NCI-H2029 treated with DMSO at 0.1 percent for 48 hours (cell line): ENCODE measurements at regions not wholly inside any gene's neighbourhood (a gene's known extent, or its start where the extent isn't known, plus 50 kb on each side); places are given as distances from the start of the nearest gene placed in this dataset.

Experiments used
- DNase-seq: peaks from one replicate; lab custom pipeline; 2025; lab: John Stamatoyannopoulos, UW

DNA sequence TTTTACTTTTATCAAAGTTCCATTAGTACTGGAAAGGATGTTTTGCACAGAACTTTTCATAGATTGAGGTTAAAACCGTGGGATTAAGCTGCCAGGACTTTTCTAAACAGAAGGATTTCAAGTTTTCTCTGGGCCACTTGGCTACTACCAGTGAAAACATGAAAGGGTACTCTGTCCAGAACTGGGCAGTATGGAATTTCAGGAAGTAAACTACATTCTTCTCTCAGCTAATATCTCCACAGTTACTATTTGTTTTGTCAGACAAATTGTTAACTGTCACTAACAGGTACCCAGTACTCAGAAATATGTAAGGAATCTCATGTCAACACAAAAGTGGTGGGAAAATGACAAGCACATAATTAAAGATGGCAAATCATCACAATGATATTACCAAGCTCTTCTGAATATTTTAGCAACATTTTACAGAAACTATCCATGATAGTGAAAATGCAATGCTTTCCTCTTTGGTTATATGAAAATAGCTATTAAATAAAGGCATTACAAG lies 454.4 kb downstream of the C4orf33 start:
- no peak for DNase-seq

DNA sequence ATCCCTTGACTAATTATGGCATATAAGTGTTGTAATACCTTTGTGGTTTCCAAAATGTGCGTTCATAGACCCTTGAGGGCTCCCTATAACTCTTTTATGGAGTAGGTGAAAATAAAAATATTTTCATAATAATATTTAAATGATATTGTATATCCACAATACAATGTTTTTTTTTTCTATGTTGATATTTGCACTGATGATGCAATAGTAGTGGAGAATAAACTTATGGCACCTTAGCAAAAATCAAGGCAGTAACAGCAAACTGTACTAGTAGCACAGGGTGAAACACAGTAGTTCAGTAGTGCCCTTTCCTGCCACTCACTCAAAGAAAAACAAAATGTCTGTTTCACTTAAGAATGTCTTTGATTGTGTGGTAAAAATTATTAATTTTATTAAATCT lies 465.3 kb downstream of the C4orf33 start:
- no peak for DNase-seq

DNA sequence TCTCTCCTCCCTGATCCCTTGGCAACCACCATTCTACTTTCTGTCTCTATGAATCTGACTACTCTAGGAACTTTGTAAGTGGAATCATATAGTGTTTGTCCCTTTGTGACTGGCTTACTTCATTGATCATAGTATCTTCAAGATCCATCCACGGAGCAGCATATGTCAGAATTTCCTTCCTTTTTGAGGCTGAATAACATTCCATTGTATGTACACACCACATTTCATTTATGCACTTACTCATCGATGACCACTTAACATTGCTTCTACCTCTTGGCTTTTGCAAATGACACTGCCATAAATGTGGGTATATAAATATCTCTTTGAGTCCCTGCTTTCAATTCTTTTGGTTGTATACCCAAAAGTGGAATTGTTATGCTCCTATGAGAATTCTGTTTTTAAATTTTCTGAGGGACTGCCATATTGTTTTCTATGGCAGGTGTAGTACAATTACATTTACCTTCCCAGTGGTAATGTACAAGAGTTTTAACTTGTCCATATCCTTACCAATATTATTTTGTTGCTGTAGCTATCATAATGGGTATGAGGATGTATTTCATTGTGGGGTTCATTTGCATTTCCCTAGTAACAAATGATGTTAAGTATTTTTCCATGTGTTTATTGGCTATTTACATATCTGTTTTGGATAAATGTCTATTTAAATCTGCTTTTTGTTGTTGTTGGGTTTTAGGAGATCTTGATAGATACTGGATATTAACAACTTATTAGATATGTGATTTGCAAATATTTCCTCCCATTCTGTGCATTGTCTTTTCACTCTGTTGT lies 466.1 kb downstream of the C4orf33 start:
- no peak for DNase-seq

DNA sequence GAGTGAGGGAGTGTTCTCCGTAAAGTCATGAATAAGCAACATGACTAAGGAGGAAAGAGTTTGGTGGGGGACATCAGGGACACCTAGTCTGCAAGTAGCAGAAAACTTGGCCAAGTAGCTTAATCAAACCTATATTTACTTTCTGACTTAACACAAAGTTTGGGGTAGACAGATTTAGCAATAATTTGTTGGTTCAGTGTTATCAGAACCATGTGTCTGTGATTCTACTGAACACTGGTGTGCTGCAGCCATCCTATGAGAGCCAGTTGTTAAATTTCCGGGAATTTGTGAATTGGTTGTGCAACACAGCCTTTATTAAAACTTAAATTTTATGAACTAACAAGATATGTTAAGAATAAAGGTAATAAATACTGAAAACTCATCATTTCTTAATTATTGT lies 469.3 kb downstream of the C4orf33 start:
- no peak for DNase-seq

DNA sequence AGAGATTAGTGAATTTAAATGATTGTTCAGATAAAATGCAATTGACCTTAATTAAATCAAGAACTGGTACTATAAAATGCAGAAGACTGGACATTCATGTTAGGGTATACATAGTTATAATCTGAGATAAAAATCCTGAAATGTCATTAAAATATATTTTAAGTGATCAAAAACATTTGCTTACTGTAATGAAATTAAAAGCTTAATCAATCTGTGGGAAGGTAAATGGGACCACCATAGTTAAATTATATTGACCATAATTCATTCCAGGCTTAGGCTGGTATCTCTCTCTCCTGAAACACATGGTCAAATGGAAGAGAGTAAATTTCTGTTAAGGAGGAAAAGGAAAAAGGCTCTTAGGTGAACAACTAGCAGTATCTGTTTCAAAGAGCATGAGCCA lies 474.4 kb downstream of the C4orf33 start:
- no peak for DNase-seq

DNA sequence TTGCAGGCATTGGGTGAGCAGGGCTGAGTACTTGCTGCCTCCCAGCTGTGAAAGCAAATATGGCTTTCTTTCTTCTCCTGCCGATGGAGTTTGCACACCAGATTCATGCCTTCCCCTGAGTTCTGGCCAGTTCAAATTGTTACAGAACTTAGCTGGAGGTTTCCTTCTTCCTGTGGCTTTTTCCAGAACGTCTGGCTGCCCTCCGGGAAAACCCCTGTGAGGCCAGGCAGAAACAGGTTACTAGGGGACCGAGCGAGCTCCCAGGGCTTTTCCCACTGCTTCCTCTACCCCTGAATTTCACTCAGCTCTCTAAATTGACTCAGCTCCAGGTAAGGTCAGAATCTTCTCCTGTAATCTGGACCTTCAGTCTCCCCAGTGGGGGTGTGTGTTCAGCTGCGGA lies 482.4 kb downstream of the C4orf33 start:
- no peak for DNase-seq

DNA sequence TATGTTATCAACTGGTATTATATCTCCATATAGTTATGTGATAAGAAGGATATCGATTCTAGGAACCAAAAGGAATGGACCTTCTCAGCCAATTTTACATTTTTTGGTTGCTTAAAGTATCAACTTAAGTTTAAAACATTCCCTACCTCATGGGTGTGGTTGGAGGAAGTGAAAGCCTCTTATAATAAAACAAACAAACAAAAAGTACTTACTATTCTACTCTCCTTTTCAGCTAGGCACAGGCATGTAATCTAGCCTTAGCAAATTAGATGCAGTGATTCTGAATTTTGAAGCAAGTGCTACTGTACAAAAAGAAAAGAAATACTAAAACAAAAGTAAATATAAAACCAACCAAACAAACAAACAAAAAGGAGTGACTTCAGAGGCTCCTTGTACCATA lies 485.4 kb downstream of the C4orf33 start:
- DNase-seq: no peak

DNA sequence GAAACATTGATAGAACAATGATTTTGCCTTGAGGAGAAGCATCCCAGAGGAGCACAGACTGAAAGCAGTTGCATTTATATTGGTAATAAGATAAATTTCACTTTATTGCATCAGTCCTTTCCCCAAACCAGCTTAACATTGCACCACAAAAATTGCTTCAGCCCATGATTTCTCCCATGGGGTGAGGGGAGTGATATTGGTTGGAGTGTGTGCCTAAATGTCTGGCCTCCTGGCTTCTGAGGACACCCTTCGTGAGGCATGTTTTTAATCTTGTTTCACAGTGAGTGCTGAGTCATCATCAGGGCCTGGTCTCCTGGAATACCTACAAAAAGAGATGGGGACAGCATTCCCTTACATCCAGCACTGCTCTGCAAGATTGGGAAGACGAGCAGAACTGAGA lies 487.9 kb downstream of the C4orf33 start:
- DNase-seq: no peak

DNA sequence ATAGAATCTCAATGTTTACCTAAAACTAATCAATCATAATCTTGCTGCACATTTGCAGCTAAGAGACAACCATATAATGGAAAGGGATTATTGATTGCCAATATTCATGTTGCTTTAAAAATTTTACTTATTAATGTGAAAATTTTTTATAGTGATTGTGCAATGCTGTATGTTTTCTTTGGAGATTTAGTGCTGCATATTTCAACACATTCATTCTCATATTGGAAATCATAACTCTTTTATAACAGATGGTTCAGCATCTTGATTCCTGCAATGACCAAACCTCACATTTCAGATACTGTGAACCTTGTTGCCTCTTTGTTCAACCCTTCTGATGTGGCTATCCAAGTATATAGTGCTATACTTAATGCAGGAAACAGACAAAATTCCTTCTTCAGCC lies 502.6 kb downstream of the C4orf33 start:
- DNase-seq: no peak

DNA sequence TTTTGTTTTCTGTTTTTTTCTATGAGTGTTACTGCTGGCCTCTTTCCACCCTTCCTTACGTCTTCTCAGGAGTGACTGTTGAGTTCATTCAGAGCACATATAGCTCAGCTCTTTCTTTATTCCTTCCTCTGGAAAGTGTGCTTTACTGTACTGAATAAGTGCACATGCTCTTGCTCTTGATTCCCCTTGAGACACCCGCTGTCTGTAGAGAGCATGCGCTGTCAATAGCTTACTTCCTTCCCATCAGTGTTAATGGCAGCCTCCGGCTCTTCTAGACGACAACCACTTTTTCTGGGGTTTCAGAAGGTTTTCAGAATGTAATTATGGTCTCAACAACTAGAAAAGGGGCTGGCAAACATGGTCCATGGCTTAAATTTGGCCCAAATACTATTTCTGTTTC lies 504.9 kb downstream of the C4orf33 start:
- DNase-seq: no peak

DNA sequence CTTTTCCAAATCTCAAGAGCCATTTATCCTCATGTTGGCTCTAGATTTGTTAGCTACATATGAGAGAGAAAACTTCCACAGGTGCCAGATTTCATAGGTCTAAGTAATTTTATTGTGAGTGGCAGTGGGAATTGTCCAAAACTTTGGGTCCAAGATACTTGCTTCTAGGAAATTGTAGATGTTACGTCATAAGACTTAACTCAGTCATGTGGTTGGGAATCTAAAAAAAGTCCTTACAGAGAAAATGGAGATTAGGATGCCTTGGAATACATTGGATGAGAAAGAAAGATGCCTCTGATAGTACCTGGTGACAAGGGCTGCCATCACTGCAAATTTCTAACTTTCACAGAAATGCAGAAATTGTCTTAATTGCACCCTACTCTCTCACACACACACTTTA lies 506.5 kb downstream of the C4orf33 start:
- DNase-seq: no peak

DNA sequence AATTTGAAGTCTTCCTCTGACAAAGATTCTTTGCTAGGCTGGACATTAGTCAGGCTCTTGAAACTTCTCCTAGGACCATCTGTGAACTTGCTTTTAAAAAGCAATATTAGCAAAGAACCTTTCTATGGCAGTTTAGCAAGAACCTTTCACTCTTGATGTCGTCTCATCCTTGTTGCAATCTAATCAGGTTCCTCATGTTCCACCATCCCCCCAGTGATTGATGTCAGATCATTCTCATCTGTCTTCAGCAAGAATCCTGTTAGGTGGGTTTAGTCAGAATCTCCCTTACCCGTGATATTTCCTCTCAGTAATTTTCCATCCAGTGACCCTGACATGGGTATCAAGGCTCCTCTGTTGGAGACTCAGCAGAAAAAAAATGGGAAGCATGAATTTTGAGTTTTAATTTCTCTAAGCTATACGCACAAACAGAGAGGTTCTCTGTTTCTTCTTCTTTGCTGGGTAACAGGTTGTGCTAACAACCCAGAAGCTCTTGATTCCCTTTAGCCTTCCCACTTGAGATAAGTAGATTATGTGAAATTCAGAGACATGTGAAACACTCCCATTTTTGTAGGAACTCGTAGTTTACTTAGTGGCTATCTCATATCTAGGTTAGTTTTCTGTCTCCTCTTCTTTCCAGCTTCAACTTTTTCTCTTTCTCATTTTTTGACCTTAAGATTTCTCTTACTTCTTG lies 507.4 kb downstream of the C4orf33 start:
- no peak for DNase-seq

DNA sequence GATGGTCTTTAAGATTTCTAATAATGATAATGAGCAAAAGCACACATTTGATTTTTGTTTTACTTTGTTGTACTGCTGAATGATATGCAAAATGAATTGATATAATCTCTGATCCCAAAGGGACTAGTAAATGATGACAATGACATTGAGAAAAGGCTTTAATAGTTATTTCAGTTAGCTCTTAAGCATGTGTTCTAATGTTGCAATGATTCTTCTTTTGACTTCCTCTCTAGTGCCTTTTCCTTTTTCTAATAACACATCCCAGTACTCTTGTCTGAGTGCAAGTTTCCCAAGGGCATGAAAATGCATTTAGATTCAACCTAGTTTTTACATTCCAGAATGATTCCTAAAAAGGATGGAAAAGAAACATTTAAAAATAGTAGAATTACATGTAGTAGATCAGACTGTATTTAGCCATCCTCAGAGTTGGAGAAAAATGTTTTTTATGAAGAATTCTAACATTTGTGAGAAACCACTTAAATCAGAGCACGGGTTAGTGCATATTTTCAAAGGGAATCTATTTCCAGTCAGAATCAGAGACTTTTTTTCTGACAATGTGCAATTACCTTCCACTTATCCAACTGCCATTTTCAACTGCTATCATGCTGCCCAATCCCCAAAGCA lies 508.8 kb downstream of the C4orf33 start:
- DNase-seq: no peak

DNA sequence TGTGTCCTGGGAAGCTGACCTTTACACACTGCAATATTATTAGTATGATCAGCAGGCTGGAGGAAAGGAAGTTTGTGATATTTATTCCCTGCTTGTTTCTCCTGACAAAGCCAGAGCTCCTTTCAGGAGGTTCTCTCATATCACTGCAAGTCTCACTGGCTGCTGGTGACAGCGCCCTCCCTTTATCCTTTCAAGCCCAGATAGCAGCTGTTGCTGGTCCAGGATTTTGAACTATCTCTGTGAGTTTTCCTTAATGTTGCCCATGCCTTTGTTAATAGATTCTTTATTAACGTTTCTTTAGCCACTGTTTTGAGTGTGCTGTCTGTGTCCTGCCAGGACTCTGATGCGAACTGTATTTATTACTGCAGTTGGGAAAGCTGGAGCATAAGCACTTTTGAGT lies 518.7 kb downstream of the C4orf33 start:
- no peak for DNase-seq

DNA sequence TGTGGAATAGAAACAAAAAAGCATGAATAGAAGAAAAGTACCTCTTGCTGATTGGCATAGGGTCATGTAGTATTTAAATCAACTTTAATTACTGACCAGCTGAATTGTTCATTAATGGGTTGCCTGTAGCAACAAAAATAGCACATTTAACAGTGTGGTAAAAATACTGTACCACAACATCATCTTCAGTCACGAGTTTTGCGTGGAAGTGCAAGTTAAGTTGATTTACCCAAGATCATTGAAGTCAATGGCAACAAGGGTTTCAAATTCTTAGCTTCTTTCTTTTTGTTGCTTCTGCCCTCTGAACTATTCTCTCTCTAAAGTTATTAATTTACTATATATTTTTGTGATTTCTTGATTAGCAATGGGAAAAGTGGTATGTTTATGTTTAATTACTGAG lies 526.6 kb downstream of the C4orf33 start:
- DNase-seq: no peak

DNA sequence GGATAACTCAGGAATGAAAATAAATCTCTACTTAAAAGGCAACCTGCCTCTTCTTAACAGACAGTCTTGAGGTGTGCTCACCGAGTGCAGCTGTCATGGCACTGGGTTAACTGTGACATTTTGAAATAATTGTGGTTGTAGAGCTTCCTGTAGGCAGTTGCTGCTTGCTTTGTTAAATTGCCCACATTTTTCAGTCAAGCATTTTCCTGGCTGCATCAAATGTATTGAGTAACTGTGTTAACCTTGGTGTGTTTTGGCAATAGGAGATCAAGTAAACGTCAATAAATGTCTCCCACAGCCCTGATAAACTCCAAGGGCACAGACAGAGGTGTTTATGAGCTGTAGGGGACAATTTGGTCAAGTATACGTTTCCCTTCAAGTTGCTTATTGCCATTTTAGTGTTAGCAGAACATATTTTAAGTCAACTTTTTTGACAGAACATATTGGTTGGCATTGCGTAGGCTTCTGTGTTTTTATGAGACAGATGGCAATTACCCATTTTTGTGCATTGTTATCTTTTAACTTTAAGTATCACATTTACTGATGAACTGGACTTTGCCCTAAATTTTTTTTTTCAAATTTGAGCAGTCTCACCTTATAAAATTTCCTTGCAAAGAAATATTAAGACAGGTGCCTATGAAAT lies 527.4 kb downstream of the C4orf33 start:
- no peak for DNase-seq

DNA sequence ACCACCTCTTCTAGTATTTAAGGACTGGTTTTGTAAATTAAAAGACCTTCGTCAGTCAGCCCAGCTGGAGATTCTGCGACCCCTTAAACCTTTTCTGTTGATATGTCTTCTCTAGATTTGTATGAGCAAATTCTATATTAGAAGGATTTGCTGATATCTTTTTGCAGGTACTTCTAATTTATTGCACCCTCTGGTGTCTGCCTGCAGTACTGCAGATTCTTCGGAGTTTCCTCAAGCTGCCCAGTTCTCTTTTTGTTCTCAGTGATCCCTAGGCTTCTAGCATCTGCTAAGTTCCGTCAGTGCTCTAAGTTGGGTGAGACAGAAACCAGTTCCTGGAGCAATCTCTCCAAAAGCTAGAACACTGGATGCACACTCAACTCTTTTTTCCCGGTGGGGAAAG lies 545.2 kb downstream of the C4orf33 start:
- peak; percentile 22 for DNase-seq

DNA sequence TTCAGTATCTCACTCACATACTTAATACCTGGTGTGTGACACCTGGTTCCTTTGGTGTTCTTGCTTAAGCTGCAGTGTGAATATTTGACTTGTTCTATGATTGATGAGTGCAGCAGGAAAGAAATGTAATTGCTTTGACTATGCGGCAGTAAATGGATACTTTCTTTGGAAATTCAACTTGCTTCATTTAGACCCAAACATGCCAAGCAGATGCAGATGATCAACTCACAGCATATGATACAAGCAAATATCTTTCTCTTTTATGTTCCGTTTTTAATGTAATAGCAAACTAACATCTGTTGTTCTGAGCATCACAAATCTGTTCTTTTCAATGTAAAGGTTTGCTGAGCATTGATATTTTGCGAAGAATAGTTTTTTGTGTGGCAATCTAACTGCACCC lies 549.5 kb downstream of the C4orf33 start:
- DNase-seq: no peak

DNA sequence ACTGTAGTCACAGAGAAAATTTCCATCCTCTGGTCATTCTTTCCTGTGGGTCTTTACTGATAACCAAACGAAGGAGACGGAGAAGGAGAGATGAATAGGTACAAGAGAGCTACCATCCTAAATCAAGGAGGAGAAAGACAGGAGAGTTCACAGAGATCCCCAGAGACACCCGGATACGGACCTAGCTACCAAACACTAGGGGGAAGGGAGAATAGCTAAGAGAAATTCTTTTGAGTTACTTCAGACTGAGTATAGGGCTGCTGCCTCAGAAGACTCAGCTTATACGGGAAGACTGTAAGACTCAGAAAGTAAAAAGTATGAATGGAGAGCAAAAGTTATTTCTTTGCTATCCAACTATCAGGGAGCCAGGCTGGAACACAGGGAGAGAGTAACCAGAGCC lies 572.1 kb downstream of the C4orf33 start:
- no peak for DNase-seq

DNA sequence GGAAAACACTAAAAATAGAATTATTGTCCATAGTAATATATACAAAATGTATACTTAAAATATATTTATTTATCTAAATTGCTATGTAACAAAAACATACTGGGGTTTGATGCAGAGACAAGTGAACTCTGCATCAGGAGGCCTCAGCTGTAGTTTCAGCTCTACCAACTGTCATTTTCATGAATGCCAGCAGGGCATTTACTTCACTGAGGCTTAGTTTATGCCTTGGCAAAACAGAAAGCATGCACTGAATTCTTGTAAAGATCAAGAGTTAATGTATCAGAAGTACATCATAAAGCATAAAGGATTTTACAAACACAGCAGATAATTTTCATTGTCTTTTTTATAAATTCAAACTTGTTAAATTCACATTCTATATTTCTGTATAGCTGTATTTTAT lies 577.0 kb downstream of the C4orf33 start:
- no peak for DNase-seq

DNA sequence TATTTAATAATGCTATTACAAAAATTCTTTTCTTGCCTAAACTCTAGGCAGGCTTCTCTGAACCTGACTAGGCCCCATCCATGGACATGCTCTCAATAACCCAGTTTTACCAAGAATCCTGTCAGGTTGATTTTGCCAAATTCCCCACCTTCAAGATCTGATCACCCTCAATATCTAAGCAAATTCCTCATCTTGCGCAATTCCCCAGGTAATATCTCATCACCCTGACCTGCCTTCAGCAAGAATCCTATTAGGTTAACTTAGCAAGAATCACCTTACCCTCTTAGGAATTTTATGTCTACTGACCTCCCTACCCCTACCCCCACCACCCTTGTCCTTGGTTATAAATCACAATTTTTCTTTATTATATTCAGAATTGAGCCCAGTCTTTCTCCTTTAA lies 579.1 kb downstream of the C4orf33 start:
- no peak for DNase-seq

DNA sequence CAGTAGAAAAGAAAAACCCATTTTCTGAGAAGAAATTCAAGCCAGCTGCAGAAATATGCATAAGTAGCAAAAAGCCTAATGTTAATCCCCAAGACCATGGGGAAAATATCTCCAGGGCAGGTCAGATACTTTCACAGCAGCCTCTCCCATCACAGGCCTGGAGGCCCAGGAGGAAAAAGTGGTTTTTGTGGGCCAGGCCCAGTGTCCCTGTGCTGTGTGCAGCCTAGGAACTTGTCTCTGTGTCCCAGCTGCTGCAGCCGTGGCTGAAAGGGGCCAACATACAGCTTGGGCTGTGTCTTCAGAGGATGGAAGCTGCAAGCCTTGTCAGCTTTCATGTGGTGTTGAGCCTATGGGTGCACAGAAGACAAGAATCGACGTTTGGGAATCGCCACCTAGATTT lies 581.0 kb downstream of the C4orf33 start:
- no peak for DNase-seq

DNA sequence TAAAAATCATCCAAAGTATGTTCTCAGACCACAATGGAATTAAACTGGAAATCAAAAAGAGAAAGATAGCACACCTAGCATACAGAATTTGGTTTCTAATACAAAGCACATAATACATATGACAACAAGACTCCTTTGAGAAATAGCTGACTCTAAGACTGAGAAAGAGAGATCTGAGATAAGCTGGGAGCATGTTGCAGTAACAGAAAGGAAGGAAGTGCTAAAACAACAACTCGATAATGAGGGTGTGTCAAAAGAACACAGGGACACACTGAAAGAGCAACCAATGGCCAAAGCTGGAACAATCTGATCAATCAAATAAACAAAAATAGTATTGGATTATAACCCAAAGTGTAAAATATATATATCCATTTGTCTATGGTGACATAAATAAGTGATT lies 586.6 kb downstream of the C4orf33 start:
- no peak for DNase-seq
